Choroid plexus epithelial cell (primary cell): ENCODE measurements at regions not wholly inside any gene's neighbourhood (a gene's known extent, or its start where the extent isn't known, plus 50 kb on each side); places are given as distances from the start of the nearest gene placed in this dataset.

Source experiments
- DNase-seq: peaks from one replicate; pipeline ENCODE4 v3.0.0-alpha.2; 2010; ENCODE audit warnings: low read depth
- H3K4me3 ChIP-seq: 2 replicates; pipeline ENCODE4 v1.5.1; 2011; ENCODE audit warnings: low read depth, mild to moderate bottlenecking, control low read depth, low read length, moderate library complexity
- TF ChIP-seq, protein P1 (sequence below): conservative IDR thresholded peaks from 2 replicates; pipeline ENCODE4 v1.5.1; 2011; ENCODE audit warnings: low read depth, mild to moderate bottlenecking, control low read depth, inconsistent platforms, low read length, moderate library complexity

GRCh38 chr13:107854880-107855279, 360.5 kb downstream of the LIG4 start:
- no peak overlapping the region for H3K4me3 ChIP-seq
- DNase-seq = no peak
- TF ChIP-seq, protein P1, sequence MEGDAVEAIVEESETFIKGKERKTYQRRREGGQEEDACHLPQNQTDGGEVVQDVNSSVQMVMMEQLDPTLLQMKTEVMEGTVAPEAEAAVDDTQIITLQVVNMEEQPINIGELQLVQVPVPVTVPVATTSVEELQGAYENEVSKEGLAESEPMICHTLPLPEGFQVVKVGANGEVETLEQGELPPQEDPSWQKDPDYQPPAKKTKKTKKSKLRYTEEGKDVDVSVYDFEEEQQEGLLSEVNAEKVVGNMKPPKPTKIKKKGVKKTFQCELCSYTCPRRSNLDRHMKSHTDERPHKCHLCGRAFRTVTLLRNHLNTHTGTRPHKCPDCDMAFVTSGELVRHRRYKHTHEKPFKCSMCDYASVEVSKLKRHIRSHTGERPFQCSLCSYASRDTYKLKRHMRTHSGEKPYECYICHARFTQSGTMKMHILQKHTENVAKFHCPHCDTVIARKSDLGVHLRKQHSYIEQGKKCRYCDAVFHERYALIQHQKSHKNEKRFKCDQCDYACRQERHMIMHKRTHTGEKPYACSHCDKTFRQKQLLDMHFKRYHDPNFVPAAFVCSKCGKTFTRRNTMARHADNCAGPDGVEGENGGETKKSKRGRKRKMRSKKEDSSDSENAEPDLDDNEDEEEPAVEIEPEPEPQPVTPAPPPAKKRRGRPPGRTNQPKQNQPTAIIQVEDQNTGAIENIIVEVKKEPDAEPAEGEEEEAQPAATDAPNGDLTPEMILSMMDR = no peak

GRCh38 chr13:107852072-107852471, 363.3 kb downstream of the LIG4 start:
- DNase-seq = no peak
- TF ChIP-seq, protein P1 = no peak
- H3K4me3 ChIP-seq = no peak overlapping the region

DNA sequence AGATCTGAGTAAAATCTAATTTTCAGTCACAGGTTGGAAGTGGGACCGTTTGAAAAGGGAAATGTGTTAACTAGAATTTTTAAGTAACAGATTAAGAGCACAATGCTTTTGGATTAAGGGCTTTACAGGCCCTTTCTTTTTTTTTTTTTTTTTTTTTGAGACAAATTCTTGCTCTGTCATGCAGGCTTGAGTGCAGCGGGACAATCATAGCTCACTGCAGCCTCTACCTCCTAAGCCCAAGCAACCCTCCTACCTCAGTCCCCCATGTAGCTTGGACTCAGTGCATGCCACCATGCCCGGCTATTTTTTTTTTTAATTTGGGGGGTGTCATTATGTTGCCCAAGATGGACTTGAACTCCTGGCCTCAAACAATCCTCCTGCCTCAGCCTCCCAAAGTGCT, 363.7 kb downstream of the LIG4 start:
- no peak overlapping the region for H3K4me3 ChIP-seq
- TF ChIP-seq, protein P1 = no peak
- DNase-seq = no peak

DNA sequence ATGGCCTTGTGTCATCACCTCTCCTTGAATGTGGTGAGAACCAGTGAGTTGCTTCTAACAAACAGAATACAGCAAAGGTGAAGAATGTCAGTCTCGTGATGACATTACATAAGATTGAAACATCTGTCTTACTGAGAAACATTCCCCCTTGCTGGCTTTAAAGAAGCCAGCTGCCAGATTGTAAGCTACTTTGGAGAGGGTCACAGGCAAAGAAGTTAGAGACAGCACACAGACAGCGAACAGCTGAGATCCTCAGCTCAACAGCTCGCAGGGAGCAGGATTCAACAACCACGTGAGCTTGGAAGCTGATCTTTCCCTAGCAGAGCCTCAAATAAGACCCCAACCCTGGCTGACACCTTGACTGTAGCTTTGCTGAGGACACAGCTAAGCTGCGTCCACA, 367.9 kb downstream of the LIG4 start:
- TF ChIP-seq, protein P1 = no peak
- peak; percentile 85 for DNase-seq
- no peak overlapping the region for H3K4me3 ChIP-seq

DNA sequence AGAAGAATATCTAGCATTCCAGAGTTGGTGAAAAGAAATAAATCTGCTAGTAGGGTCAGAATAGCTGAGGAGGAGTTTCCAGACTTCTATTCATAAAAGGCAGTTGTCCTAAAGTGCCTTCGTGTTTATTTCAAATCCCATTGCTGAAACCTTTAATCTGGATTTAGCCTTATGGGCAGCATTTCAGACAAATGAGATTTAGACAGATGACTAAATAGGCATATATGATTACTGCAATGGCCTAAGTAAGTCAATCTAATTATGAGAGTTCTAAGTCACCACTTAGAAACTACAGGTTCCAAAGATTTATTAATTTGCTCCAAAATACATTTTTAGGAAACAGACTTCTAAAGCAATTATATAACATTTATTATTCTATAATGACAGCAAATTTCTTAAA, 368.7 kb downstream of the LIG4 start:
- DNase-seq = no peak
- TF ChIP-seq, protein P1 = no peak

DNA sequence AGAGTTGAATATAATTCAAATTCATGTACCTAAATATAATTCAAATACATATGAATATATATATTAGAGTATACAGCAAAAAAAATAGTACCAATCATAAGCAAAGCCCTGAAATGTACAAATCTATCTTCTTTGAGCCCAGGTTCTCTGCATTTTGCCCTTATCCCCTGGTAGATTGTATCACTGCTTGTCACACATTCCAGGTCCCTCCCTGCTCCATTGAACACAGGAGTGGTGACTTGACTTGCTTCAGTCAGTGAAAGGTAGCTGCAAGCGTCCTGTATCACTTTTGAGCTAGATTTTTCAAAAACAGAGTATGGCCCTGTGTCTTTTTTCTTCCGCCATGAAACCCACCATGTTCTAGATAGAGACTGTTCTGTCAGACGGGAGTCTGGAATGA, 369.4 kb downstream of the LIG4 start:
- TF ChIP-seq, protein P1 = no peak
- DNase-seq = no peak
- H3K4me3 ChIP-seq = no peak overlapping the region

More for the DNA sequence above, 368.7 kb downstream of the LIG4 start:
- H3K4me3 ChIP-seq = no peak overlapping the region

- TF ChIP-seq, protein P1 = no peak
Measured at GRCh38 chr13:107843681-107844080, 371.7 kb downstream of the LIG4 start.

More at GRCh38 chr13:107843681-107844080, 371.7 kb downstream of the LIG4 start:
- no peak overlapping the region for H3K4me3 ChIP-seq
- DNase-seq = no peak
